ENCODE measurements at regions not wholly inside any gene's neighbourhood (a gene's known extent, or its start where the extent isn't known, plus 50 kb on each side); places are given as distances from the start of the nearest gene placed in this dataset.

GRCh38 chr18:10274301-10274700 lies 180.1 kb upstream of the APCDD1 start:
- TF ChIP-seq, protein P1, sequence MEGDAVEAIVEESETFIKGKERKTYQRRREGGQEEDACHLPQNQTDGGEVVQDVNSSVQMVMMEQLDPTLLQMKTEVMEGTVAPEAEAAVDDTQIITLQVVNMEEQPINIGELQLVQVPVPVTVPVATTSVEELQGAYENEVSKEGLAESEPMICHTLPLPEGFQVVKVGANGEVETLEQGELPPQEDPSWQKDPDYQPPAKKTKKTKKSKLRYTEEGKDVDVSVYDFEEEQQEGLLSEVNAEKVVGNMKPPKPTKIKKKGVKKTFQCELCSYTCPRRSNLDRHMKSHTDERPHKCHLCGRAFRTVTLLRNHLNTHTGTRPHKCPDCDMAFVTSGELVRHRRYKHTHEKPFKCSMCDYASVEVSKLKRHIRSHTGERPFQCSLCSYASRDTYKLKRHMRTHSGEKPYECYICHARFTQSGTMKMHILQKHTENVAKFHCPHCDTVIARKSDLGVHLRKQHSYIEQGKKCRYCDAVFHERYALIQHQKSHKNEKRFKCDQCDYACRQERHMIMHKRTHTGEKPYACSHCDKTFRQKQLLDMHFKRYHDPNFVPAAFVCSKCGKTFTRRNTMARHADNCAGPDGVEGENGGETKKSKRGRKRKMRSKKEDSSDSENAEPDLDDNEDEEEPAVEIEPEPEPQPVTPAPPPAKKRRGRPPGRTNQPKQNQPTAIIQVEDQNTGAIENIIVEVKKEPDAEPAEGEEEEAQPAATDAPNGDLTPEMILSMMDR (IDR thresholded peaks at IDR 0.05) = no peak
- no peak for TF ChIP-seq POLR2A (IDR thresholded peaks at IDR 0.05)
